ENCODE measurements at regions not wholly inside any gene's neighbourhood (a gene's known extent, or its start where the extent isn't known, plus 50 kb on each side); places are given as distances from the start of the nearest gene placed in this dataset.

- ATAC-seq: no peak
- TF ChIP-seq SNAI2 (CRISPR knock-in tag; IDR thresholded peaks at IDR 0.05) (no peak), PPARA (CRISPR knock-in tag; IDR thresholded peaks at IDR 0.05; ENCODE audit: borderline replicate concordance) (no peak), ZNF565 (CRISPR knock-in tag; conservative IDR thresholded peaks at IDR 0.05; ENCODE audit: low read depth) (no peak), ZNF8 (CRISPR knock-in tag; IDR thresholded peaks at IDR 0.05) (no peak), CSDC2 (CRISPR knock-in tag; IDR thresholded peaks at IDR 0.05) (no peak), ZNF70 (CRISPR knock-in tag; IDR thresholded peaks at IDR 0.05) (no peak), PATZ1 (CRISPR knock-in tag; IDR thresholded peaks at IDR 0.05; ENCODE audit: borderline replicate concordance) (no peak), ARNTL (CRISPR knock-in tag; IDR thresholded peaks at IDR 0.05; ENCODE audit: borderline replicate concordance, low read depth) (no peak), CSRNP3 (CRISPR knock-in tag; IDR thresholded peaks at IDR 0.05) (no peak), TOX (CRISPR knock-in tag; IDR thresholded peaks at IDR 0.05; ENCODE audit: borderline replicate concordance) (no peak), ISL1 (CRISPR knock-in tag; IDR thresholded peaks at IDR 0.05) (no peak), TCF4 (CRISPR knock-in tag; IDR thresholded peaks at IDR 0.05; ENCODE audit: borderline replicate concordance) (no peak), TSHZ2 (CRISPR knock-in tag; IDR thresholded peaks at IDR 0.05) (no peak), BACH2 (CRISPR knock-in tag; IDR thresholded peaks at IDR 0.05; ENCODE audit: borderline replicate concordance) (no peak), CREB5 (CRISPR knock-in tag; IDR thresholded peaks at IDR 0.05; ENCODE audit: low read depth) (no peak), ZFP30 (CRISPR knock-in tag; IDR thresholded peaks at IDR 0.05) (no peak), RARB (CRISPR knock-in tag; IDR thresholded peaks at IDR 0.05) (no peak)
Measured at GRCh38 chr1:30089024-30089430, 634.4 kb downstream of the MATN1 start.

GRCh38 chr1:30088594-30088993 lies 634.8 kb downstream of the MATN1 start:
- no peak for ATAC-seq
- TF ChIP-seq GLIS3 (CRISPR knock-in tag; IDR thresholded peaks at IDR 0.05) (no peak), ZNF565 (CRISPR knock-in tag; conservative IDR thresholded peaks at IDR 0.05; ENCODE audit: low read depth) (no peak), CREB5 (CRISPR knock-in tag; IDR thresholded peaks at IDR 0.05; ENCODE audit: low read depth) (no peak), ISL1 (CRISPR knock-in tag; IDR thresholded peaks at IDR 0.05) (no peak), ZNF70 (CRISPR knock-in tag; IDR thresholded peaks at IDR 0.05) (no peak), ARNTL (CRISPR knock-in tag; IDR thresholded peaks at IDR 0.05; ENCODE audit: borderline replicate concordance, low read depth) (no peak), POU6F1 (CRISPR knock-in tag; IDR thresholded peaks at IDR 0.05; ENCODE audit: borderline replicate concordance, low read depth) (no peak), TSHZ2 (CRISPR knock-in tag; IDR thresholded peaks at IDR 0.05) (no peak), RARB (CRISPR knock-in tag; IDR thresholded peaks at IDR 0.05) (no peak), ZNF8 (CRISPR knock-in tag; IDR thresholded peaks at IDR 0.05) (no peak), CSRNP3 (CRISPR knock-in tag; IDR thresholded peaks at IDR 0.05) (no peak), SNAI2 (CRISPR knock-in tag; IDR thresholded peaks at IDR 0.05) (no peak), ZC3H10 (CRISPR knock-in tag; IDR thresholded peaks at IDR 0.05) (no peak)
